ENCODE measurements at regions not wholly inside any gene's neighbourhood (a gene's known extent, or its start where the extent isn't known, plus 50 kb on each side); places are given as distances from the start of the nearest gene placed in this dataset.

- Histone ChIP-seq H2AFZ (ENCODE audit: low read length) (no peak overlapping the region), H3K9ac (ENCODE audit: insufficient read depth, low read length) (no peak overlapping the region), H3K36me3 (ENCODE audit: control insufficient read depth, insufficient read depth, low read length) (no peaks in the 10 kb centered on the region), H3K4me3 (replicated peaks in 1 of 4; ENCODE audit: control extremely low read depth in 1 of 4, insufficient read depth in 1 of 4, low read depth in 3 of 4, low read length in 4 of 4) (no peak overlapping the region), H3K9me3 (ENCODE audit: control insufficient read depth, insufficient read depth, low read depth, low read length) (no peaks in the 10 kb centered on the region), H3K27ac (ENCODE audit: insufficient read depth, low read length) (no peak overlapping the region), H3K4me2 (ENCODE audit: extremely low read depth, insufficient read depth, low read length) (no peak overlapping the region), H4K20me1 (ENCODE audit: control insufficient read depth, extremely low read depth, insufficient read depth, low read length) (no peaks in the 10 kb centered on the region), H3K79me2 (ENCODE audit: control insufficient read depth, insufficient read depth, low read length) (no peaks in the 10 kb centered on the region), H3K4me1 (ENCODE audit: control insufficient read depth, extremely low read depth, insufficient read depth, low read length) (no peaks in the 10 kb centered on the region), H3K27me3 (ENCODE audit: control insufficient read depth, insufficient read depth, low read length) (no peaks in the 10 kb centered on the region)
- TF ChIP-seq EZH2 (IDR thresholded peaks at IDR 0.05; ENCODE audit: low read length, missing control alignments) (no peak), CTCF (conservative IDR thresholded peaks at IDR 0.05 in 1 of 2, IDR thresholded peaks at IDR 0.05 in 1 of 2; ENCODE audit: low read depth in 1 of 2, low read length in 2 of 2) (no peak)
- DNase-seq (ENCODE audit: low read depth in 2 of 2), result no peak
Observed at GRCh38 chr11:87736928-87737327, 438.3 kb downstream of the RAB38 start.

- Histone ChIP-seq H3K27ac (ENCODE audit: insufficient read depth, low read length) (no peak overlapping the region), H3K27me3 (ENCODE audit: control insufficient read depth, insufficient read depth, low read length) (no peaks in the 10 kb centered on the region), H3K4me2 (ENCODE audit: extremely low read depth, insufficient read depth, low read length) (no peak overlapping the region), H2AFZ (ENCODE audit: low read length) (no peak overlapping the region), H3K36me3 (ENCODE audit: control insufficient read depth, insufficient read depth, low read length) (no peaks in the 10 kb centered on the region), H3K4me1 (ENCODE audit: control insufficient read depth, extremely low read depth, insufficient read depth, low read length) (no peaks in the 10 kb centered on the region), H3K4me3 (replicated peaks in 1 of 4; ENCODE audit: control extremely low read depth in 1 of 4, insufficient read depth in 1 of 4, low read depth in 3 of 4, low read length in 4 of 4) (no peak overlapping the region), H4K20me1 (ENCODE audit: control insufficient read depth, extremely low read depth, insufficient read depth, low read length) (no peaks in the 10 kb centered on the region), H3K9ac (ENCODE audit: insufficient read depth, low read length) (no peak overlapping the region), H3K79me2 (ENCODE audit: control insufficient read depth, insufficient read depth, low read length) (no peaks in the 10 kb centered on the region), H3K9me3 (ENCODE audit: control insufficient read depth, insufficient read depth, low read depth, low read length) (no peaks in the 10 kb centered on the region)
- peak in 1 of 2 donors; percentile 70 for DNase-seq (ENCODE audit: low read depth in 2 of 2)
- TF ChIP-seq EZH2 (IDR thresholded peaks at IDR 0.05; ENCODE audit: low read length, missing control alignments), result no peak
- no peak for TF ChIP-seq CTCF (conservative IDR thresholded peaks at IDR 0.05 in 1 of 2, IDR thresholded peaks at IDR 0.05 in 1 of 2; ENCODE audit: low read depth in 1 of 2, low read length in 2 of 2)
Observed at GRCh38 chr11:87726506-87726905, 448.7 kb downstream of the RAB38 start.

GRCh38 chr11:87724358-87724757 is 450.9 kb downstream of the RAB38 start:
- Histone ChIP-seq H2AFZ (ENCODE audit: low read length) (no peak overlapping the region), H3K9ac (ENCODE audit: insufficient read depth, low read length) (no peak overlapping the region), H3K79me2 (ENCODE audit: control insufficient read depth, insufficient read depth, low read length) (no peaks in the 10 kb centered on the region), H3K36me3 (ENCODE audit: control insufficient read depth, insufficient read depth, low read length) (no peaks in the 10 kb centered on the region), H3K4me3 (replicated peaks in 1 of 4; ENCODE audit: control extremely low read depth in 1 of 4, insufficient read depth in 1 of 4, low read depth in 3 of 4, low read length in 4 of 4) (no peak overlapping the region), H3K27ac (ENCODE audit: insufficient read depth, low read length) (no peak overlapping the region), H3K27me3 (ENCODE audit: control insufficient read depth, insufficient read depth, low read length) (no peaks in the 10 kb centered on the region), H3K9me3 (ENCODE audit: control insufficient read depth, insufficient read depth, low read depth, low read length) (no peaks in the 10 kb centered on the region), H4K20me1 (ENCODE audit: control insufficient read depth, extremely low read depth, insufficient read depth, low read length) (no peaks in the 10 kb centered on the region), H3K4me1 (ENCODE audit: control insufficient read depth, extremely low read depth, insufficient read depth, low read length) (no peaks in the 10 kb centered on the region), H3K4me2 (ENCODE audit: extremely low read depth, insufficient read depth, low read length) (no peak overlapping the region)
- DNase-seq (ENCODE audit: low read depth in 2 of 2), result no peak
- TF ChIP-seq CTCF (conservative IDR thresholded peaks at IDR 0.05 in 1 of 2, IDR thresholded peaks at IDR 0.05 in 1 of 2; ENCODE audit: low read depth in 1 of 2, low read length in 2 of 2) (no peak), EZH2 (IDR thresholded peaks at IDR 0.05; ENCODE audit: low read length, missing control alignments) (no peak)
